HG02610 (cell line): ENCODE measurements at regions not wholly inside any gene's neighbourhood (a gene's known extent, or its start where the extent isn't known, plus 50 kb on each side); places are given as distances from the start of the nearest gene placed in this dataset.
"Not testable (repeated sequence)": the region's sequence is repeated elsewhere in the genome, so short reads cannot be mapped to it uniquely, and the experiment has no call there.

Experiments used
- ATAC-seq: cut with Tn5 transposase; IDR thresholded peaks from one replicate; pipeline ENCODE4 v1.9.1; 2021; ENCODE audit warnings: mild to moderate bottlenecking, moderate library complexity; ENCODE audit not compliant: unreplicated experiment

GRCh38 chr19:20296314-20296713 is 129.3 kb downstream of the ZNF486 start:
- ATAC-seq: not testable (repeated sequence)

GRCh38 chr19:20294181-20294580 is 127.2 kb downstream of the ZNF486 start:
- ATAC-seq: no peak

GRCh38 chr19:20292520-20292919 is 125.5 kb downstream of the ZNF486 start:
- not testable (repeated sequence) for ATAC-seq

- no peak for ATAC-seq
Measured at GRCh38 chr19:20289186-20289585, 122.2 kb downstream of the ZNF486 start.

GRCh38 chr19:20287070-20287469 is 120.1 kb downstream of the ZNF486 start:
- ATAC-seq: no peak

GRCh38 chr19:20285876-20286275 is 118.9 kb downstream of the ZNF486 start:
- ATAC-seq: not testable (repeated sequence)

- ATAC-seq: no peak
Measured at GRCh38 chr19:20279516-20279915, 112.5 kb downstream of the ZNF486 start.

- no peak for ATAC-seq
Measured at GRCh38 chr19:20278342-20278741, 111.3 kb downstream of the ZNF486 start.

GRCh38 chr19:20276732-20277082 is 109.7 kb downstream of the ZNF486 start:
- not testable (repeated sequence) for ATAC-seq

GRCh38 chr19:20276011-20276731 is 109.2 kb downstream of the ZNF486 start:
- no peak for ATAC-seq

GRCh38 chr19:20273951-20274570 is 107.0 kb downstream of the ZNF486 start:
- ATAC-seq: no peak

- ATAC-seq: no peak
Measured at GRCh38 chr19:20273376-20273775, 106.4 kb downstream of the ZNF486 start.

- not testable (repeated sequence) for ATAC-seq
Measured at GRCh38 chr19:20272627-20273010, 105.6 kb downstream of the ZNF486 start.

- ATAC-seq: not testable (repeated sequence)
Measured at GRCh38 chr19:20271927-20272626, 105.1 kb downstream of the ZNF486 start.

GRCh38 chr19:20271215-20271926 is 104.4 kb downstream of the ZNF486 start:
- ATAC-seq: no peak

- ATAC-seq: no peak
Measured at GRCh38 chr19:20269461-20269860, 102.4 kb downstream of the ZNF486 start.

- ATAC-seq: not testable (repeated sequence)
Measured at GRCh38 chr19:20261513-20261912, 94.5 kb downstream of the ZNF486 start.

GRCh38 chr19:20260738-20261137 is 93.7 kb downstream of the ZNF486 start:
- not testable (repeated sequence) for ATAC-seq

- no peak for ATAC-seq
Measured at GRCh38 chr19:20259615-20260014, 92.6 kb downstream of the ZNF486 start.

GRCh38 chr19:20256606-20257005 is 89.6 kb downstream of the ZNF486 start:
- no peak for ATAC-seq

- ATAC-seq: no peak
Measured at GRCh38 chr19:20254121-20254520, 87.1 kb downstream of the ZNF486 start.
